HG03097 (cell line): ENCODE measurements at regions not wholly inside any gene's neighbourhood (a gene's known extent, or its start where the extent isn't known, plus 50 kb on each side); places are given as distances from the start of the nearest gene placed in this dataset.
"Not testable (repeated sequence)": the region's sequence is repeated elsewhere in the genome, so short reads cannot be mapped to it uniquely, and the experiment has no call there.

Experiments used
- ATAC-seq: cut with Tn5 transposase; IDR thresholded peaks from one replicate; pipeline ENCODE4 v1.9.1; 2021; ENCODE audit not compliant: unreplicated experiment, low FRiP score

- ATAC-seq = no peak
Measured at GRCh38 chr16:52976539-52977167, 76.0 kb downstream of the CHD9NB start.

GRCh38 chr16:52967744-52968143 lies 85.0 kb downstream of the CHD9NB start:
- ATAC-seq = no peak

- ATAC-seq = no peak
Measured at GRCh38 chr16:52964290-52964689, 88.4 kb downstream of the CHD9NB start.

GRCh38 chr16:52963855-52964242 lies 88.8 kb downstream of the CHD9NB start:
- ATAC-seq = no peak

- ATAC-seq = no peak
Measured at GRCh38 chr16:52963212-52963854, 89.4 kb downstream of the CHD9NB start.

GRCh38 chr16:52958951-52959350 lies 93.7 kb downstream of the CHD9NB start:
- no peak for ATAC-seq

GRCh38 chr16:52957199-52957598 lies 95.5 kb downstream of the CHD9NB start:
- ATAC-seq = no peak

GRCh38 chr16:52956044-52956443 lies 96.7 kb downstream of the CHD9NB start:
- no peak for ATAC-seq

GRCh38 chr16:52953215-52953614 lies 99.5 kb downstream of the CHD9NB start:
- ATAC-seq = no peak

GRCh38 chr16:52948946-52949345 lies 103.8 kb downstream of the CHD9NB start:
- no peak for ATAC-seq

- no peak for ATAC-seq
Measured at GRCh38 chr16:52932321-52932720, 120.4 kb downstream of the CHD9NB start.

- ATAC-seq = no peak
Measured at GRCh38 chr16:52929478-52930400, 123.0 kb downstream of the CHD9NB start.

- no peak for ATAC-seq
Measured at GRCh38 chr16:52928955-52929354, 123.7 kb downstream of the CHD9NB start.

- ATAC-seq = no peak
Measured at GRCh38 chr16:52925143-52925542, 127.6 kb downstream of the CHD9NB start.

- ATAC-seq = no peak
Measured at GRCh38 chr16:52924162-52924561, 128.5 kb downstream of the CHD9NB start.

- ATAC-seq = no peak
Measured at GRCh38 chr16:52921104-52921503, 131.6 kb downstream of the CHD9NB start.

- ATAC-seq = no peak
Measured at GRCh38 chr16:52920331-52920730, 132.4 kb downstream of the CHD9NB start.

- ATAC-seq = no peak
Measured at GRCh38 chr16:52914428-52914827, 138.3 kb downstream of the CHD9NB start.

- peak; percentile 57 for ATAC-seq
Measured at GRCh38 chr16:52912565-52913173, 140.0 kb downstream of the CHD9NB start.

- not testable (repeated sequence) for ATAC-seq
Measured at GRCh38 chr16:52908057-52908456, 144.6 kb downstream of the CHD9NB start.

- ATAC-seq = no peak
Measured at GRCh38 chr16:52906281-52906680, 146.4 kb downstream of the CHD9NB start.
